Renal cortex interstitium (tissue), 11 donors: ENCODE measurements at regions not wholly inside any gene's neighbourhood (a gene's known extent, or its start where the extent isn't known, plus 50 kb on each side); places are given as distances from the start of the nearest gene placed in this dataset.
A peak's percentile ranks its signal among the peaks of the same experiment; 100 is the strongest.

Experiments
- DNase-seq, 11 donors: peaks; one replicate each; pipeline ENCODE4 v3.0.0-alpha.2; 2013; ENCODE audit warnings: low read depth in 9 of 11, low spot score in 4 of 11; ENCODE audit errors: extremely low read depth in 1 of 11

- no peak for DNase-seq
Observed at GRCh38 chr6:22087960-22088706, 208.7 kb downstream of the PRL start.

DNA sequence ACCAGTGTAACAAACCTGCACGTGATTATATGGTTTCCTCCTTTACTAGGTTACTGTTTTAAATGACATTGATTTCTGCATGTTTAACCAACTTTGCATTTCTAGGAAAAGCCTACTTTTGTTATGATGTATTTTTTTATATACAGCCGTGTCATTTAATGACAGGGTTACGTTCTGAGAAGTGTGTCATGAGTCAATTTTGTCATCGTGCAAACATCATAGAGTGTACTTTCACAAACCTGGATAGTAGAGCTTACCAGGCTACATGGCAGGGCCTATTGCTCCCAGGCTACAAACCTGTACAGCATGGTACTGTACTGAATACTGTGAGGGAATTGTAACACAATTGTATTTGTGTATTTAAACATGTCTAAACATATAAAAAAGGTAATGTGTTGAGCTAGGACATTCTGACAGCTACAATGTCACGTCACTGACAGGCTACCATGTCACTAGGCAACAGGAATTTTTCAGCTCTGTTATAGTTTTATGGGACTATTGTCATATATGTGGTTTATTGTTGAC lies 205.3 kb downstream of the PRL start:
- no peak for DNase-seq

DNA sequence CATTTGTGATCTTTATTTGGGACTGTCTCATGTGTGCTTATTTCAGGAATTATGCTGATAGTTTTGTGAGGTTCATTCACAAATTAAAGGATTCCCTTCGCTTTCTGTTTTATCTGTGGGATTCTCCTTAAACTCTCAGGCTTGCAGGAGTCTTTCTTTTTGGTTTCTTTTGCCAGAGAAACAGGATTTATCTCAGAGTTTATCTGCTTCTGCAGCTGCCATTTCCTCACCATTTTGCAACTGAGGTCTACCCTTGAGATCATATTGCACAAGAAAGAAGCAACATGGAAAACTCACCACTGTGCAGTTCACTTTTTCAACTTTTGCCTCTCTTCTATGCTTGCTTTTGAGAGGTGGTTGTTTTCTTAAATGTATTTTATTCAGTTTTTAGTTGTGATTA lies 201.0 kb downstream of the PRL start:
- DNase-seq = no peak

DNA sequence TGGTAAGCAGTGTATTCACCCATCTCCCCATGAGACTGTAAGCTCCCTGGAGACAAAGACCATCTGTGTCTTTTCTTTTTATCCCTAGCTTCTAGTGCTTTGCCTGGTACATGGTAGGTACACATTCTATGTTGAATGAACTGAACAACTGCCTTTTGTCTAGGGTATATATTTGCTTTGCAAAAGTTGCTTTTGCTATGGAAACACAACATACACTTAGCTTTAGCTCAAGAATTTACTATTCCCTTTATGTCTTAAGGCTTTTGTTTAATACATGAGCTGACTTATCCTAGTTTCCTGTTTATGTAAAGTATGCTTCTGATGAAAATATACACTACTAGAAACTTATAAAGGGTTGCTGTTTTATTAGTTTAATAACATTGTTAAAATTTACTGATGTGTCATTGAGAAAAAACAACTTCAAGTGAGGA lies 198.2 kb downstream of the PRL start:
- peak in 3 of 11 donors; percentile 11 to 36 (median 33) for DNase-seq

GRCh38 chr6:22099231-22099630 lies 197.6 kb downstream of the PRL start:
- DNase-seq = no peak

DNA sequence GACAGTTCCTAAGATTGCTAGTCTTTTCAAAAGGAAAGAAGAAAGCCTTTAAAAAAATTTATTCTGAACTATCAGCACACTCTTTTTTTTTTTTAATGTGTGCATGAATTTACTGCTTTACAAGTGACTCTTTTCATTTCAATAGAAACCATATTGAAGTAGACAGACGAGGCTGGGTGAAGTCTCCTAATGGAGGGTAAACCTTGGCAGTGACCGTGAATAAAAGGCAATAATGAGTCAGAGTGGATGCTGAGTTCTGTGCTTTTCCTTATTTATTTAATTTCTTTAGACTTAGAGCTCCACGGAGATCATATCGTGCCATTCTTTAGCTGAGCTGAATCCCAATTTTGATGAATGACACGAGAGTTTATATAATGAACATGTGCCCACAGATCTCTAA lies 196.9 kb downstream of the PRL start:
- DNase-seq = no peak

DNA sequence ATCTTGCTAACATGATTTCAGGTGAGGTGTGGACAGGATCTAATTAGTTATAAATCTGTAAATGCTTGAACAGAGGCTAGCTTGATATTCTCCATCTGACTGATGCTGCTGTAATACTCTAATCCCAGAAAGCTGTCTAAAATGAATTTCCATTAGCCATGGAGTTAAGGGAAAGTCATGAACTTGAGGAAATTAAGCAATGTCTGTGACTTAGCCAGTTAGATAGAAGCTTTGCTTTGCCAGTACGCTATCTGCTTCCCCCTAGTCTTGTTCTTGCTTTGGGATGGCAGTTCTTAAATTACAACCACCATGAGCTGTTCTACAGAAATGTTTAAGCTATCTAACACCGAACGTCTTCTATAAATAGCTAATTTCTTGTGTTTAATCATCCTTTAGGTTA lies 195.7 kb downstream of the PRL start:
- DNase-seq = no peak

- DNase-seq = no peak
Observed at GRCh38 chr6:22102671-22103070, 194.2 kb downstream of the PRL start.

GRCh38 chr6:22106451-22106850 lies 190.4 kb downstream of the PRL start:
- no peak for DNase-seq

DNA sequence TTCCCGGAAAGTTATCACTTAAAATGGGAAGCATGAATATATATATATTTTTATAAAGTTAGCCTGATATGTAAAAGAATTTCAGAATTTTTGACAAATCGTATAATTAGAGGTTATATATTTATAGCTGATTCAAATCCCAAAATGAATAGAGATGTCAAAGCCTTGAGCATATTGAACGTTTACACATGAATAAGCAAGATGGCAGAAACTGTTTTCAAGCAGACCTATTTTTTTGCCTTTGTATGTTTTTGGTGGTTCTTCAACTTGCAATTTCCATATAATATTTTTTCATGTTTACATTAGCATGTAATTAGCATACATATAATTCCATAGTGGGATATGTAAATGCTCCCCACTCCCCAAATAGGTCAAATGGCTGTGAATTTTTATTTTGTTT lies 189.9 kb downstream of the PRL start:
- DNase-seq = no peak

DNA sequence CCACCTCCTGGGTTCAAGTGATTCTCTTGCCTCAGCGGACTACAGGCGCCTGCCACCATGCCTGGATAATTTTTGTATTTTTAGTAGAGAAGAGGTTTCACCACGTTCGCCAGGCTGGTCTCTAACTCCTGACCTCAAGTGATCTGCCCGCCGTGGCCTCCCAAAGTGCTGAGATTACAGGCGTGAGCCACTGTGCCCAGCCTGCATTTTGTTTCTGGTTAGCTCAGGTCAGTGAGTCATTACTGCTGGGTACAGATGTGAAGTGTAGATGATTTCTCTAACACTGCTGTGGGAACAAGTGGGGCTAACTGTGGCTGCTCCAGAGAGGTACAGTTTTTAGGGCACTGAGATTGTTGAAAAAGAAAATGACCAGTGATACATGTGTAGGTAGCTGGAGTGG lies 188.6 kb downstream of the PRL start:
- DNase-seq = no peak

DNA sequence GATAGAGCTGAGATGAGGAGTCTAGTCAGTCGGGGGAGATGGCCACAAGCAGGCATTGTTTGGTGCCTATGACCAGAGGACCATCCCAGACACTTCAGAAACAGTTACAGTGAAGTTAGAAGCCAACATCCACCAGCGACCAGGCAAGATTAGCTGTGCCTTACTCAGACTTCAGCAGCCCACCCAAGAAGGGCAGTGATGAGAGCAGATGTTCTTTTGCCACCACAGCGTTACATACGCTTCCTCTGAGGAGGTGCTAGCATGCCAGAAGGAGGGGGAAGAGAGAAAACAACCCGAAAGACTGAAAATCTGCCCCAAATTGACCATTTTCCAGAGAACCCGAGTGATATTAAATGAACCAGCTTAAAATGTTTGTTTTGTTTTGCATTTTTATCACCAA lies 186.8 kb downstream of the PRL start:
- DNase-seq = no peak

DNA sequence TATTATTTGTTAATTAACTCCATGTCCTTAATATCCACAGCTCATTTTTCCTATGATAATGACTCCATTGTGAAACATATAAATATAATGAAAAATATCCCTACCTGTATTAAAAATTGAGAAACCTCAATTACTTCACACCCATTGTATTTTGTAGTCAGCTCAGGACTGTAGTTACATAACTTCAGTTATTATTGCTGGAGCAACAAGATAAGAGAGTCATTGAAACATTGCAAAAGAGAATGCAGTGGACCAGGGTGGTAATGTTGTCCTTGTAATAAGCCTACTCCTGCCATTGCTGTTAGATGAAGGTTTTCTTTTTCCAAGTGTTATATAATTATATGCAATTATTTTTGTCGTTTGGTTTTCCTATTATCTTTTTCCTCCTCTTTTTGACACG lies 184.4 kb downstream of the PRL start:
- DNase-seq = no peak

DNA sequence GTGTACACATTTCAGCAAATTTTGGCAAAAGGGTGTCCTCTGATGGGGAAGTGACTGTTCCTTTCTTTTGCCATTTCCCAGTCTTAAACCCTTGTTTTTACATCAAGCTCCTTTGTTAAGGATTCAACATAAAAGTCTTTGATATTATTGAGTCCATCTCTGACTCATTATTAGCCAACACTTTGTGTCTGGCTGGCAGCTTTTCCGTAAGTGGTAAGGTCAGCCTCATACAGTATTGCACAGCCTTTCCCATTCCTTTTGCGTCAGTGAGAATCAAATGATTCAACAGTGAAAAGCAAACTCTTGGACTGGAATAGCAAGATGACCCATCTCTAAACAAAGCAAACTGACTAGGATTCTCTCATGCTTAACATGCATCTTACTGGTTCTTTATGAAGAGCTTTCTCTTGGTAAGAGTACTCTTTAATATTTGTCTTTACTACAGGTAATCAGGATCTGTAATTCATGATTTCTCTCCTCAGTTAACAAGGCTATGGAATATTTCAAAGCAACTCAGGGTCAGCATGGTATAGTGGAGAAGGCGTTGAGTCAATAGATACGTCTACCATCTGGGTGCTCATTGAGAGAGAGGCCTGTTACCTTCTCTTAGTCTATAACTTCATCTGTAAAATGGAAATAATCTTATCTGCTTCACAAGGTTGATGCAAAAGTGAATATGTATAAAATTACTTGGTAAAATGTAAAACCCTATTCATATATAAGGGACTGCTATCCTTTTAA lies 183.6 kb downstream of the PRL start:
- DNase-seq = no peak

GRCh38 chr6:22115559-22115958 lies 181.3 kb downstream of the PRL start:
- no peak for DNase-seq

DNA sequence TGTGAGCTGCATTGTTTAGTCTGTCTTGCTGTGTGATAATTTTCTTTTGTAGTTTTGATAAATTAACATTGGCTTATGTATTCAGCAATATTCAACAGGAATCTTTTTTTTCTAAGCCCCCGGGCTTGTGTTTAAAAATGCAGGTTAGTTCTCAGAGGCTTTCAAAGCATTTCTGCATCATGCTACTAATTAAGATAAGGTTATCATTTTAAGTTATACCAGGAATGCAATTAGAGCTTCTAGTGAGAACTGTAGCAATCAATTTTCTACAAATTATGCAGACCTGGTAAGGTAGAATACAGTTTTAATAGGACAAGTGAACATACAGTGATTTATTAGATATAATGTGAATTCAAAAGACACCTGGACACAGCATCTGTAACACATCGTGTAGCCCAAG lies 179.2 kb downstream of the PRL start:
- no peak for DNase-seq

- no peak for DNase-seq
Observed at GRCh38 chr6:22119500-22119899, 177.3 kb downstream of the PRL start.

GRCh38 chr6:22124756-22125155 lies 172.1 kb downstream of the PRL start:
- DNase-seq = no peak

DNA sequence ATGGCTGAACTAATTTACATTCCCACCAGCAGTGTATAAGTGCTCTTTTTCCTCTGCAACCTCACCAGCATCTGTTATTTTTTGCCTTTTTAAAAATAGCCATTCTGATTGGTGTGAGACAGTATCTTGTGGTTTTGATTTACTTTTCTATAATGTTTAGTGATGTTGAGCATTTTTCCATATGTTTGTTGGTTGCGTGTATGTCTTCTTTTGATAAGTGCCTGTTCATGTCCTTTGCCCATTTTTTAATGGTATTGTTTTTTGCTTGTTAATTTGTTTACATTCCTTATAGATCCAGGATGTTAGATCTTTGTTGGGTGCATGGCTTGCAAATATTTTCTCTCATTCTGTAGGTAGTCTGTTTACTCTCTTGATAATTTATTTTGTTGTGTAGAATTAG lies 169.9 kb downstream of the PRL start:
- DNase-seq = no peak

DNA sequence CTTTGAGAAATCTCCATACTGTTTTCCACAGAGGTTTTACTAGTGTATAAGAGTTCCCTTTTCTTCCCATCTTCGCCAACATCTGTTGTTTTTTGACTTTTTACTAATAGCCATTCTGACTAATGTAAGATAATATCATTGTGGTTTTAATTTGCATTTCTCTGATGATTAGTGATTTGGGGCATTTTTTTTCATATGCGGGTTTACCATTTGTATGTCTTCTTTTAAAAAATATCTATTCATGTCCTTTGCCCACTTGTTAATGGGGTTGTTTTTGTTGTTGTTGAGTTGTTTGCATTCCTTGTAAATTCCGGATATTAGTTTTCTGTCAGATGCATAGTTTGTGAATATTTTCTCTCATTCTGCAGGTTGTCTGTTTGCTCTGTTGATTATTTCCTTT lies 167.1 kb downstream of the PRL start:
- no peak for DNase-seq

DNA sequence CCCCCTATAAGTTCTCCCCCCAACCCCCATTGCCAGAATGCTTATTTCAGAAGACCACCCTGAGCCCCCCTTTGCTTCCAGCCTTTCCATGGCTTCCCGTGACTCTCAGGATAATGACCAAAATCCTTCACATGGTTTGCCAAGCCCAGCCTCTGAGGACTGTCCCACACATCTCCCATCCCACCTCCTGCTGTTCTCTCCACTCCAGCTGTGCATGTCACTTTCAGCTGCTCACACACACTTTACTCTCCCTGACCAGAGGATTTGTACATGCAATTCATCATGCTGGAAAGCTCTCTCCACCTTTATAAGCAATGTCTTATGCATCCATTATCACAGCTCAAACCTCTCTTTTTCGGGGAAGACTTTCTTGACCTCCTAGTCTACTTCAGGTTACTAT lies 164.2 kb downstream of the PRL start:
- no peak for DNase-seq
